H1 (cell line): ENCODE measurements at regions not wholly inside any gene's neighbourhood (a gene's known extent, or its start where the extent isn't known, plus 50 kb on each side); places are given as distances from the start of the nearest gene placed in this dataset.

ENCODE experiments used
- CTBP2 ChIP-seq: IDR thresholded peaks from 2 replicates; pipeline ENCODE4 v1.7.0; 2011; ENCODE audit warnings: borderline replicate concordance, mild to moderate bottlenecking, moderate library complexity, mixed read lengths, low read length; ENCODE audit not compliant: insufficient read depth, insufficient read length

- no peak for TF ChIP-seq CTBP2
- TF ChIP-seq, all 59 proteins: peak for 0
Measured at GRCh38 chr7:155154586-155154985, 84.5 kb downstream of the HTR5A start (continued).
